ENCODE measurements at regions not wholly inside any gene's neighbourhood (a gene's known extent, or its start where the extent isn't known, plus 50 kb on each side); places are given as distances from the start of the nearest gene placed in this dataset.

- H3K79me2 ChIP-seq (ENCODE audit: insufficient read depth, low read length) = no peaks in the 10 kb centered on the region
- H3K36me3 ChIP-seq (replicated peaks in 1 of 2; ENCODE audit: control insufficient read depth in 1 of 2, insufficient read depth in 2 of 2, low read length in 2 of 2) = no peaks in the 10 kb centered on the region
- no peak overlapping the region for H3K4me2 ChIP-seq (ENCODE audit: low read depth, low read length)
- CTCF ChIA-PET (ENCODE audit: low intra/inter-chr PET ratio, low total read pairs) = no interaction called here
- DNase-seq (ENCODE audit: low spot score) = peak; percentile 15
- POLR2A ChIA-PET = no interaction called here
- in situ Hi-C loops (cut with HindIII; ENCODE audit: extremely low pct_ligation_motif_present, low pct_unique_long_range_greater_than_20kb) (no loop called here), intact Hi-C loops (cut with micrococcal nuclease; ENCODE audit: unreplicated experiment) (no loop called here)
- WGBS (ENCODE audit: low lambda C conversion rate) = 1% methylated on average over 6 of the region's 6 CpGs
- no peak overlapping the region for H3K9ac ChIP-seq (ENCODE audit: insufficient read depth, low read depth, low read length)
- no peak overlapping the region for H3K27ac ChIP-seq (ENCODE audit: extremely low read length, insufficient read depth, low read length)
- FAIRE-seq = no peak
- TF ChIP-seq RFX1 (IDR thresholded peaks at IDR 0.05) = no peak
- TF ChIP-seq FOXA3 (CRISPR knock-in tag; IDR thresholded peaks at IDR 0.05) = 0 out of 2 replicates have a peak, but pooled peaks have one; percentile 21
- no peaks in the 10 kb centered on the region for H3K4me1 ChIP-seq (ENCODE audit: insufficient read depth, low read length)
- no peak; the same call in 2 of the 3 replicates for ATAC-seq
- no peak overlapping the region for H3K4me3 ChIP-seq (replicated peaks in 1 of 3; ENCODE audit: insufficient read depth in 1 of 3, low read depth in 2 of 3, low read length in 3 of 3)
- H3K27me3 ChIP-seq (ENCODE audit: control insufficient read depth in 1 of 2, insufficient read depth in 2 of 2, low read length in 2 of 2) = peaks cover 9 to 69% of the 10 kb centered on the region in 2 experiments; a peak in 4 of 5 replicates
- H2AFZ ChIP-seq (ENCODE audit: low read length) = no peak overlapping the region
- H4K20me1 ChIP-seq (ENCODE audit: insufficient read depth, low read length) = no peaks in the 10 kb centered on the region
- BruUV-seq (replicated peaks) = no TSS peak
- no peaks in the 10 kb centered on the region for H3K9me3 ChIP-seq (ENCODE audit: low read length)
Measured at GRCh38 chr17:74012465-74012864, 191.0 kb upstream of the RPL38 start.

DNA sequence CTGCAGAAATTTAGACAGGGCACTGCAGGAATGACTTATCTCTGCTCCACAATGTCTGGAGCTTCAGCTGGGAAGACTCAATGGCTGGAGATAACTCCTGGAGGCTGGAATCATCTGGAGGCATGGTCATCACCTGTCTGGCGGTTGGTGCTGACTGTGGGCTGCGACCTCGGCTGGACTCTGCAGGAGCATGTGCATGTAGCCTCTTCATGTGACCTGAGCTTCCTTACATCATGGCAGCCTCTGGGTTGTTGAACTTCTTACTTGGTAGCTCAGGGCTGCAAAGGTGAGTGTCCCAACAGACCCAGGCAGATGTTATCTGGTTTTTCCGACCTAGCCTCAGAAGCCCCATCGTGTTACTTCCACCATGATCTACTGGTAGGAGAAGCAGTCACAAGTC, 188.2 kb upstream of the RPL38 start:
- Histone ChIP-seq H3K9ac (ENCODE audit: insufficient read depth, low read depth, low read length) (no peak overlapping the region), H3K27ac (ENCODE audit: extremely low read length, insufficient read depth, low read length) (no peak overlapping the region), H4K20me1 (ENCODE audit: insufficient read depth, low read length) (no peaks in the 10 kb centered on the region), H3K27me3 (ENCODE audit: control insufficient read depth in 1 of 2, insufficient read depth in 2 of 2, low read length in 2 of 2) (peaks cover 12 to 59% of the 10 kb centered on the region in 2 experiments; a peak in 4 of 5 replicates), H3K79me2 (ENCODE audit: insufficient read depth, low read length) (no peaks in the 10 kb centered on the region), H3K4me1 (ENCODE audit: insufficient read depth, low read length) (no peaks in the 10 kb centered on the region), H2AFZ (ENCODE audit: low read length) (no peak overlapping the region), H3K4me3 (replicated peaks in 1 of 3; ENCODE audit: insufficient read depth in 1 of 3, low read depth in 2 of 3, low read length in 3 of 3) (no peak overlapping the region), H3K36me3 (replicated peaks in 1 of 2; ENCODE audit: control insufficient read depth in 1 of 2, insufficient read depth in 2 of 2, low read length in 2 of 2) (no peaks in the 10 kb centered on the region), H3K4me2 (ENCODE audit: low read depth, low read length) (no peak overlapping the region), H3K9me3 (ENCODE audit: low read length) (no peaks in the 10 kb centered on the region)
- no TSS peak for BruUV-seq (replicated peaks)
- DNase-seq (ENCODE audit: low spot score) (no peak), ATAC-seq (no peak), FAIRE-seq (no peak)
- in situ Hi-C loops (cut with HindIII; ENCODE audit: extremely low pct_ligation_motif_present, low pct_unique_long_range_greater_than_20kb) = no loop called here
- 12% methylated on average over 5 of the region's 5 CpGs for WGBS (ENCODE audit: low lambda C conversion rate)
- intact Hi-C loops (cut with micrococcal nuclease; ENCODE audit: unreplicated experiment) = no loop called here
- POLR2A ChIA-PET = no interaction called here
- CTCF ChIA-PET (ENCODE audit: low intra/inter-chr PET ratio, low total read pairs) = no interaction called here
- TF ChIP-seq SOX13 (IDR thresholded peaks at IDR 0.05) (no peak), SOX13 (CRISPR knock-in tag; conservative IDR thresholded peaks at IDR 0.05 in 1 of 2, IDR thresholded peaks at IDR 0.05 in 1 of 2) (no peak), SMC3 (IDR thresholded peaks at IDR 0.05; ENCODE audit: low read length) (no peak), SIN3A (IDR thresholded peaks at IDR 0.05; ENCODE audit: borderline replicate concordance, low read depth, low read length) (no peak), ATM (IDR thresholded peaks at IDR 0.05; ENCODE audit: borderline replicate concordance) (no peak), ELF3 (CRISPR knock-in tag; IDR thresholded peaks at IDR 0.05) (no peak)
- TF ChIP-seq, protein P1, sequence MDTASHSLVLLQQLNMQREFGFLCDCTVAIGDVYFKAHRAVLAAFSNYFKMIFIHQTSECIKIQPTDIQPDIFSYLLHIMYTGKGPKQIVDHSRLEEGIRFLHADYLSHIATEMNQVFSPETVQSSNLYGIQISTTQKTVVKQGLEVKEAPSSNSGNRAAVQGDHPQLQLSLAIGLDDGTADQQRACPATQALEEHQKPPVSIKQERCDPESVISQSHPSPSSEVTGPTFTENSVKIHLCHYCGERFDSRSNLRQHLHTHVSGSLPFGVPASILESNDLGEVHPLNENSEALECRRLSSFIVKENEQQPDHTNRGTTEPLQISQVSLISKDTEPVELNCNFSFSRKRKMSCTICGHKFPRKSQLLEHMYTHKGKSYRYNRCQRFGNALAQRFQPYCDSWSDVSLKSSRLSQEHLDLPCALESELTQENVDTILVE (CRISPR knock-in tag; IDR thresholded peaks at IDR 0.05) = no peak
- TF ChIP-seq, protein P2, sequence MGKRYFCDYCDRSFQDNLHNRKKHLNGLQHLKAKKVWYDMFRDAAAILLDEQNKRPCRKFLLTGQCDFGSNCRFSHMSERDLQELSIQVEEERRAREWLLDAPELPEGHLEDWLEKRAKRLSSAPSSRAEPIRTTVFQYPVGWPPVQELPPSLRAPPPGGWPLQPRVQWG (CRISPR knock-in tag; IDR thresholded peaks at IDR 0.05; ENCODE audit: borderline replicate concordance, low read depth) = no peak

Measured in HepG2 (cell line).